ENCODE measurements at regions not wholly inside any gene's neighbourhood (a gene's known extent, or its start where the extent isn't known, plus 50 kb on each side); places are given as distances from the start of the nearest gene placed in this dataset.
"Not testable (repeated sequence)": the region's sequence is repeated elsewhere in the genome, so short reads cannot be mapped to it uniquely, and the experiment has no call there.

DNA sequence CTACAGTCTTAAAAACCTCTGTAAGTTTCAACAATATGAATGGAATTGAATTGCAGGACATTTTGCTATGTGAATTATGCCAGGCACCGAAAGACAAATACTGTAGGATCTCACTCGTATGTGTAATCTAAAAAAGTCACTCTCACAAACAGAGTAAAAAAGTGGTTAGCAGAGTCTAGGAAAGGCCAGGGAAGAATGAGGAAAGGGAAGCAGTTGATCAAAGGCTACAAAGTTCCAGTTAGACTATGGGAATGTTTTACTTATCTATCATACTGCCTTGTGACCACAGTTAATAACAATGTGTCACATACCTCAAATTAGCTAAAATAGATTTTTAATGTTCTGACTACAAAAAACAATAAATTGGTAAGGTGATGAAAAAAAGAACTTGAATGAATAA is 565.4 kb upstream of the BRINP3 start:
- no peak for DNase-seq
- Histone ChIP-seq H3K27me3 (ENCODE audit: control insufficient read depth, insufficient read depth, low read length) (no peaks in the 10 kb centered on the region), H3K4me3 (ENCODE audit: insufficient read depth, low read depth, low read length) (no peak overlapping the region), H3K36me3 (replicated peaks; ENCODE audit: control insufficient read depth, insufficient read depth, low read length) (no peaks in the 10 kb centered on the region)

DNA sequence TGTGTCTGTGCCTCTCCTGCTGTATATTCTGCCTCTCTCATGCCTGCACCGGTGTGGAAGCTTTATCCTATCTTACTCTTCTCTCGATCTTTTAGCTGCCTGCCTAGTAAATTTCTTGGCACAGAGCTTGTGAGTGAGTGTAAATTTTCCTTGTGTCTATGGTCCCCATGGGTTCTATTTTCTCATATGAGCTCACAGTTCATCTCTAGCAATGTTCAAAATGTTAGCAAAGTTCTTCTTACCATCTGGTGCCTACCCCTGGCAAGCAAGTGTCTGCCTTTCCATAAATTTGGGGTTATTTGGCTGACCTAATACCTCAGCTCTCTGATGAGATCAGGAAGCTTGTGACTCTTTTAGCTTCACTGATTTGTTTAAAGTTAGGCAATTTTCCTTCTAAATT is 572.1 kb upstream of the BRINP3 start:
- DNase-seq = no peak
- no peaks in the 10 kb centered on the region for H3K27me3 ChIP-seq (ENCODE audit: control insufficient read depth, insufficient read depth, low read length)

DNA sequence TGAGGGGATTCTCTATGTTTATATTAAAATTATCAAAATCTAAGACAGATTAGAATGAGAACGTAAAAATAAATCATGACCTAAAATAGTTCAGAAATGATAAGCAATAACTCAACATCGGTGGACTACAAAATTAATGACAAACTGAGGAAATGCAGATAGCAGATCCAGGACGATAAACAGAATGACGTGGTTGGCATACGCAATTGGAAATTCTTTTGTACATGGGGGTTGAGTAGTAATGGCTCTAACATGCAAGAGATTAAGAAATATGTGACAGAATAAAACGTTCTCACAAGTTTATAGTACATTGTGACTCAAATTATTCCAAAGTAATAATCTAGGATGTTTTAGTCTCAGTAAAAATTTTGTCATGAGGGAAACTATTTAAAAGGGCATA is 575.2 kb upstream of the BRINP3 start:
- DNase-seq = no peak
- Histone ChIP-seq H3K36me3 (replicated peaks; ENCODE audit: control insufficient read depth, insufficient read depth, low read length) (no peaks in the 10 kb centered on the region), H3K27me3 (ENCODE audit: control insufficient read depth, insufficient read depth, low read length) (no peaks in the 10 kb centered on the region), H3K4me3 (ENCODE audit: insufficient read depth, low read depth, low read length) (no peak overlapping the region)

More for the DNA sequence above, 572.1 kb upstream of the BRINP3 start:
- Histone ChIP-seq H3K4me3 (ENCODE audit: insufficient read depth, low read depth, low read length) (no peak overlapping the region), H3K36me3 (replicated peaks; ENCODE audit: control insufficient read depth, insufficient read depth, low read length) (no peaks in the 10 kb centered on the region)

DNA sequence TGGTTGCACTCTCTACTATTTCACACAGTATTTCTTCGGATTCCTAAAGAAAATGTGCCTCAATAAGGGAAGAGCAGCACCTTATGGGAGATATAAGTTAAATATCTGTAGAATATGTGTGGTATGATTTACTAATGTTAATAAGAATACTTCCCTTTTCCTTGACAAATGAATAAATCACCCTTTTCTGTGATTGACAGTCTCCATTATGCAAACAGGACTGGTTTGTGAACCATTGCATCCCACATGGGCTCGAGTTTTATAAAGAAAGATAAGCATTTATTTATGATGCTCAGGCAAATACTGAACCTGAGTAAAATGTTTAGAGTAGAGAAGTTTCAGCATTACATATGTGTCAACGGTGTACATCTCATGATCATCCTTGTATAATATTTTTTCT is 587.7 kb upstream of the BRINP3 start:
- no peak for DNase-seq
- Histone ChIP-seq H3K27me3 (ENCODE audit: control insufficient read depth, insufficient read depth, low read length) (no peaks in the 10 kb centered on the region), H3K36me3 (replicated peaks; ENCODE audit: control insufficient read depth, insufficient read depth, low read length) (no peaks in the 10 kb centered on the region), H3K4me3 (ENCODE audit: insufficient read depth, low read depth, low read length) (no peak overlapping the region)

DNA sequence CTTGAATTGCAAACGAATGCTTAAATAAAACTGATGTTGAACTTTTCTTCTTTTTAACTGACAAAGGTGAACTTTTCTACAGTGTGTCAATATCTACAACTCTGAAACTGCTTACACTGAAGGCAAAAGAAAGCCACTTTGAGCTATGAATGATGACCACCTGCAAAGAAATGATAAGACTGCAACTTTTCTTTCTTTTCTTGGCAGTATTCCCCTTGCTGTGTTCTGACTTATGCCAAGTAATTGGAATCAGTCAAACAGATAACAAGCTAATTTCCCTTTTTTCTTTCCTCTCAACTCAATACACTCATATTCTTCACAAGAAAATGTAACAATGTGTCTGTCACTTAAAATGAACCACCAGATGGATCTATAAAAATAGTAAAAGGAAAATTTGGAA is 588.1 kb upstream of the BRINP3 start:
- H3K36me3 ChIP-seq (replicated peaks; ENCODE audit: control insufficient read depth, insufficient read depth, low read length) = no peaks in the 10 kb centered on the region
- no peaks in the 10 kb centered on the region for H3K27me3 ChIP-seq (ENCODE audit: control insufficient read depth, insufficient read depth, low read length)
- DNase-seq = no peak
- no peak overlapping the region for H3K4me3 ChIP-seq (ENCODE audit: insufficient read depth, low read depth, low read length)

DNA sequence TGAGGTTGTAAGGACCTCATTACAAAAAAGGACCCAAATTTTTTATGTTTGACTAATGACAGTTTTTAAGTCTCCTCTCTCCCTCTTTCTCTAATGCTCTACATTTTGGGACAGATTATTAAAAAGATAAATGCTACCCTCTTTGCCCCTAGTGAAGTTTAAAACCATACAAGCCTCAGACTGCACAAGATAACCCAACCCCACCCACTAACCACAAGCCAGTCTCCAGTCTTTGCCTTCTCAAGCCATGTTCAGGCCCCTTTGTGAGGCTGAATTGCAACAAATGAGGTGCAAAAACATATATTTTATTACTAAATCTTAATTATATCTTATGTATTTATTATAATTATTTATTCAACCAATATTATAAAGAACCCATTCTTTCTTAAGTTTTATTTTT is 597.2 kb upstream of the BRINP3 start:
- H3K36me3 ChIP-seq (replicated peaks; ENCODE audit: control insufficient read depth, insufficient read depth, low read length) = no peaks in the 10 kb centered on the region
- no peaks in the 10 kb centered on the region for H3K27me3 ChIP-seq (ENCODE audit: control insufficient read depth, insufficient read depth, low read length)
- no peak for DNase-seq
- H3K4me3 ChIP-seq (ENCODE audit: insufficient read depth, low read depth, low read length) = no peak overlapping the region

DNA sequence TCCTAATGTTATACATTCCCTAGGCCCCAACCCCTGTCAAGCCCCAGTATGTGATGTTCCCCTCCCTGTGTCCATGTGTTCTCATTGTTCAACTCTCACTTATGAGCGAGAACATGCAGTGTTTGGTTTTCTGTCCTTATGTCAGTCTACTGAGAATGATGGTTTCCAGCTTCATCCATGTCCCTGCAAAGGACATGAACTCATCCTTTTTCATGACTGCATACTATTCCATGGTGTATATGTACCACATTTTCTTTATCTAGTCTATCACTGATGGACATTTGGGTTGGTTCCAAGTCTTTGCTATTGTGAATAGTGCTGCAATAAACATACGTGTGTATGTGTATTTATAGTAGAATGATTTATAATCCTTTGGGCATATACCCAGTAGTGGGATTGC is 605.4 kb upstream of the BRINP3 start:
- DNase-seq; H3K27me3 ChIP-seq (ENCODE audit: control insufficient read depth, insufficient read depth, low read length); H3K4me3 ChIP-seq (ENCODE audit: insufficient read depth, low read depth, low read length); H3K36me3 ChIP-seq (replicated peaks; ENCODE audit: control insufficient read depth, insufficient read depth, low read length): not testable (repeated sequence)

DNA sequence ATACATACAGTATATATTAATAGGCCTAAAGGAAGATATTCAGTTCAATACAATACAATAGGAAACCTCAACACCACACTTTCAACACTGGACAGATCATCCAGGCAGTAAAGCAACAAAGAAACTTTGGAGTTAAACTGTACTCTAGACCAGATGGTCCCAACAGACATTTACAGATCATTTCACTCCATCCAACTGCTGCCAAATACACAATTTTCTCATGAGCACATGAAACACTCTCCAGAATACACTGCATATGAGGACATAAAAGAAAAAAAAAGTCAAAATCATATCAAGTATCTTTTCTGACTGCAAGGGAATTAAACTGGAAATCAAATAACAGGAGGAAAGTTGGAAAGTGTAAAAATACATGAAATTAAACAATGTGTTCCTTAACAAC is 607.5 kb upstream of the BRINP3 start:
- no peaks in the 10 kb centered on the region for H3K36me3 ChIP-seq (replicated peaks; ENCODE audit: control insufficient read depth, insufficient read depth, low read length)
- no peak for DNase-seq
- H3K4me3 ChIP-seq (ENCODE audit: insufficient read depth, low read depth, low read length) = no peak overlapping the region
- no peaks in the 10 kb centered on the region for H3K27me3 ChIP-seq (ENCODE audit: control insufficient read depth, insufficient read depth, low read length)

DNA sequence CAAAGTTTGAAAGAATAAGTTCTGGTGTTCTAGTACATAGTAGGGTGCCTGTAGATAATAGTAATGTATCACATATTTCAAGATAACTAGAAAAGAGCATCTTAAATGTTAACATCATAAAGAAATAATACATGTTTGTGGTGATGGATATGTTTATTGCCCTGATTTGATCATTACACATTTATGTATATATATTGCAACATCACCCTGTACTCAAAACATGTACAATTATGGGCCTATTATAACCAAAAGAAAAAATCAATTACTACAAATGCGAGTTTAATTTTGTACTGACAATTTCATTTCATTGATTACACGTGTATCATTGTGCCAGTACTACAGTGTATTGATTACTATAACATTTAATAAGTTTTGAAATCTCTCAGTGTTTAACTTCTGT is 609.2 kb upstream of the BRINP3 start:
- DNase-seq = no peak
- Histone ChIP-seq H3K27me3 (ENCODE audit: control insufficient read depth, insufficient read depth, low read length) (no peaks in the 10 kb centered on the region), H3K4me3 (ENCODE audit: insufficient read depth, low read depth, low read length) (no peak overlapping the region), H3K36me3 (replicated peaks; ENCODE audit: control insufficient read depth, insufficient read depth, low read length) (no peaks in the 10 kb centered on the region)

DNA sequence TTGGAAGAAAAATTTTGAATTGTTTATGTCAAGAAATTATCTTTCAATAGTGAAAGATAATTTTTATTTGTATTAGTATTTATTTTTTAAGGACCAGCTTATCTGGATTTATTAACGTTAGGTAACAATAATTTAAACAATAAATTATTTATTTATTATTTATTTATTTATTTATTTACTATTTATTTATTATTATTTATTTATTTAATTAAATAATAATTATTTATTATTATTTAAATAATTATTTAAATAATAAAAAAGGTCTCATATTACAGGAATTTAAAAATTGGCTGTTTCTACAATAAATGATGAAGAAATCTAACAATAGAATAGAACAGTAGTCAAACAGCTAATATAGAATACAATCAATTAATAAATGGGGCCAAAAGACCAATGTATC is 618.7 kb upstream of the BRINP3 start:
- Histone ChIP-seq H3K4me3 (ENCODE audit: insufficient read depth, low read depth, low read length) (no peak overlapping the region), H3K27me3 (ENCODE audit: control insufficient read depth, insufficient read depth, low read length) (no peaks in the 10 kb centered on the region), H3K36me3 (replicated peaks; ENCODE audit: control insufficient read depth, insufficient read depth, low read length) (no peaks in the 10 kb centered on the region)
- no peak for DNase-seq

DNA sequence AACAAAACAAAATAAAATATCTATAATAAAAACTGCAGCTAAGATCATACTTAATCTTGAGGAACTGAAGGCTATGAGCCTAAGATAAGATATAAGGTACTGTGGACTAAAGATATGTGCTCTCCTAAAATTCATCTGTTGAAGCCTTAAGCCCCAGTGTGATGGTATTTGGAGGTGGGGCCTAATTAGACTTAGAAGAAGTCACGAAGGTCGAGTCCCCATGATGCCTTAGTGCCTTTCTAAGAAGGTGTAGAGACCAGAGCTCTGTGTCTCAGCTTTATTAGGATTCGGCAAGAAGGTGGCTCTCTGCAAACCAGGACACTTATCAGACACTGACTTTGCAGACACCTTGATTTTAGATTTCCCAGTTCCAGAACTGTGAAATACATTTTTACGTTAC is 622.0 kb upstream of the BRINP3 start:
- no peak for DNase-seq
- no peaks in the 10 kb centered on the region for H3K27me3 ChIP-seq (ENCODE audit: control insufficient read depth, insufficient read depth, low read length)
- H3K36me3 ChIP-seq (replicated peaks; ENCODE audit: control insufficient read depth, insufficient read depth, low read length) = no peaks in the 10 kb centered on the region
- H3K4me3 ChIP-seq (ENCODE audit: insufficient read depth, low read depth, low read length) = no peak overlapping the region

DNA sequence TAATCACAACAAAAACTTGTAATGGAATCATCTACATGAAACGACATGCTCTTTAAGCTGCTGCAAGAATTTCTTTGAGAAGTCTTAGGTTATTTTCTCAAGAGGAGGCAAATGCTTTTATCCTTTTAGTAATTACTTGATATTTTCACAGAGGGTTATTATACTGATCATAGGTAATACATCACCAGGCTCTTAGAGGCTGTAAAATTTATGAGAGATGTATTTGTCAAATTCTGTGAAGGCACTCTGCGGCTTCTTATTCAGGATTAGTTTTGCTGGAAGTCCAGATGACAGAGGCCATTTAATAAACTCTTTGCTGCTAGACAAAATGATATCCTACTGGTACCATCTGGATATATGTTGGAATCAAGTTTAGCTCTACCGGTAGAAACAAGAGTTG is 624.3 kb upstream of the BRINP3 start:
- no peaks in the 10 kb centered on the region for H3K27me3 ChIP-seq (ENCODE audit: control insufficient read depth, insufficient read depth, low read length)
- no peak for DNase-seq
- no peak overlapping the region for H3K4me3 ChIP-seq (ENCODE audit: insufficient read depth, low read depth, low read length)
- H3K36me3 ChIP-seq (replicated peaks; ENCODE audit: control insufficient read depth, insufficient read depth, low read length) = no peaks in the 10 kb centered on the region

DNA sequence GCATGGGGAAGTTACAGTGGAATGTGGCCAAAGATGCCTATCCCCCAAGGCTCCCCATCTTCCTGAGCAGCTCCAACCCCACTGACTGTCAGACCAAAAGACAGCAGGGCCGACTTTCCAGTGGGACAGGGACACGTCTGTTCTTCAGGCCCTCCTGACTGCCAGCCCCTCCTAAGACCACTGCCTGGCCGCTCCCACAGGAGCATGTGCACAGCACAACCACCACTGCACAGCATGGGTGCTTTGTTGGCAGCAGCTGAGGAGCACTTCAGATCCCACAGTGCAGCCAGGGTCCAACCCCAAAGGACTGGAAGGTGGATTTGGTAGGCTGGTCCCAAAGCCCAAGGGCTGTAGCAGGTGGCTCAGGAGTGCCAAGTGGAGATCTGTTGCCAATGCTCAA is 648.3 kb upstream of the BRINP3 start:
- Histone ChIP-seq H3K36me3 (replicated peaks; ENCODE audit: control insufficient read depth, insufficient read depth, low read length) (no peaks in the 10 kb centered on the region), H3K27me3 (ENCODE audit: control insufficient read depth, insufficient read depth, low read length) (no peaks in the 10 kb centered on the region), H3K4me3 (ENCODE audit: insufficient read depth, low read depth, low read length) (no peak overlapping the region)
- no peak for DNase-seq

DNA sequence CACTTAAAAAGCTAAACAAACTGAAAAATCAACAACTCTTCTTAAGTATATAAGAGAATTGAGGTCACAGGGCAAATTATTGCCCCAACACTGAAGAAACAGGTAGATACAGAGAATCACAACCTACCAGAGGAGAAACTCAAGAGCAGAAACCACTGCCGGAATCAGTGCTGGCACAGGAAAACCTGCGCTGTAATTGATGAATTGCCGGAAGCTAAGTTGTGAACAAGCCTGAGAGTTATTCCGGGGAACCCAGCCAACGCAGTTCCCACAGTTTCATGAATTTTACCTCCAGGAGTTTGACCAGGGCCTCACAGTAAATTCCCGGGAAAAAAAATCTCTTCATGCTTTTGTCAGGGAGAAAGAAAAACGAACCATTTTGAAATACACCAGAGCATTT is 657.1 kb upstream of the BRINP3 start:
- no peak overlapping the region for H3K4me3 ChIP-seq (ENCODE audit: insufficient read depth, low read depth, low read length)
- DNase-seq = no peak

DNA sequence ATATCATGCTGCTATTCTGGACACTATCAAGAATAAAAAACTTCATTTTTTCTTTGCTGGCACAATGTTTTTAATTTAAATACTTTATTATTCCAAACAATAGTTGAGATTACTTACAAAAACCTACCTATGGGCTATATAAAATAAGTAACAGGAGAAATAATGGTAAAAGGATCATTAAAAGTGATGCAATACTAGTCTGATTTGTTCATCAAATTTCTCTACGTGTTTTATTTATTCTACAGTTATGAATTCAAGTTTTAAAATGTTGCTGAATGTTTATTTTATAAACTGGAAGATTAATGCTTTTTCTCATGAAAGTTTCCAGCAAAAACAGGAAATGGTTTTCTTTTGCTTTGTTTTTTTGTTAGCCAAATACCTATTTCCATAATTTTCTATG is 662.4 kb upstream of the BRINP3 start:
- Histone ChIP-seq H3K27me3 (ENCODE audit: control insufficient read depth, insufficient read depth, low read length) (no peaks in the 10 kb centered on the region), H3K36me3 (replicated peaks; ENCODE audit: control insufficient read depth, insufficient read depth, low read length) (no peaks in the 10 kb centered on the region), H3K4me3 (ENCODE audit: insufficient read depth, low read depth, low read length) (no peak overlapping the region)
- DNase-seq = no peak

More for the DNA sequence above, 657.1 kb upstream of the BRINP3 start:
- Histone ChIP-seq H3K36me3 (replicated peaks; ENCODE audit: control insufficient read depth, insufficient read depth, low read length) (no peaks in the 10 kb centered on the region), H3K27me3 (ENCODE audit: control insufficient read depth, insufficient read depth, low read length) (no peaks in the 10 kb centered on the region)

DNA sequence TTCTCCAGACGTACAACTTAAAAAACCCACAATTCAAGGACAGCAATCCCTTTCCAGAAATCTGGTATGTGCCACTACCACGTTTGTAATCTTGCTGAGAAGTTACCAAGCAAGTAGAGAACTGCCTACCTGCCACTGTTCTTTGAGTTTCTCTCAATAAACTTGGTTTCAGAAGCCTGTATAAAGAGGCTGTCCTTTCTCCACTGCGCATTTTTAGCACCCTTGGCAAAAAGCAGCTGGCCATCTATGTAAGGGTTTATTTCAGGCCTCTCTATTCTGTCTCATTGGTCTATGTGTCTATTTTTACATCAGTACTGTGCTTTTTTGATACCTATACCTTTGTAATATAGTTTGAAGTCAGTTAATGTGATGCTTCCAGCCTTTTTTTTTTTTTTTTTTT is 665.1 kb upstream of the BRINP3 start:
- DNase-seq = no peak
- no peak overlapping the region for H3K4me3 ChIP-seq (ENCODE audit: insufficient read depth, low read depth, low read length)

More for the DNA sequence above, 665.1 kb upstream of the BRINP3 start:
- H3K36me3 ChIP-seq (replicated peaks; ENCODE audit: control insufficient read depth, insufficient read depth, low read length) = no peaks in the 10 kb centered on the region
- H3K27me3 ChIP-seq (ENCODE audit: control insufficient read depth, insufficient read depth, low read length) = no peaks in the 10 kb centered on the region

Measured in H7 (cell line).